MM.1S (cell line): ENCODE measurements at regions not wholly inside any gene's neighbourhood (a gene's known extent, or its start where the extent isn't known, plus 50 kb on each side); places are given as distances from the start of the nearest gene placed in this dataset.
"Not testable (repeated sequence)": the region's sequence is repeated elsewhere in the genome, so short reads cannot be mapped to it uniquely, and the experiment has no call there.

Experiments
- DNase-seq: peaks from one replicate; pipeline ENCODE4 v3.0.0-alpha.2; 2015
- H2AFZ ChIP-seq: fragments of 300-600 bp; sonication (generic); 2 replicates; pipeline ENCODE4 v1.6.0; 2016; ENCODE audit warnings: antibody characterized with exemption, low read length
- H3F3A ChIP-seq: fragments of 300-600 bp; sonication (generic); 2 replicates; pipeline ENCODE4 v1.6.1; 2016; ENCODE audit warnings: mild to moderate bottlenecking, antibody characterized with exemption, low read length, moderate library complexity, mixed read lengths; ENCODE audit not compliant: insufficient read depth
- H3K27ac ChIP-seq: fragments of 300-600 bp; sonication (generic); 2 replicates; pipeline ENCODE4 v1.5.1; 2016; ENCODE audit warnings: mild to moderate bottlenecking, low read length
- H3K27me3 ChIP-seq: fragments of 300-600 bp; sonication (generic); replicated peaks from 2 replicates; pipeline ENCODE4 v1.6.0; 2016; ENCODE audit warnings: low read length; ENCODE audit not compliant: insufficient read depth
- H3K36me3 ChIP-seq: fragments of 300-600 bp; sonication (generic); replicated peaks from 2 replicates; pipeline ENCODE4 v1.6.1; 2016; ENCODE audit warnings: mild to moderate bottlenecking, low read length, mixed read lengths; ENCODE audit not compliant: insufficient read depth
- H3K4me1 ChIP-seq: fragments of 300-600 bp; sonication (generic); 2 replicates; pipeline ENCODE4 v1.6.1; 2016; ENCODE audit warnings: low read length, mixed read lengths
- H3K4me2 ChIP-seq: fragments of 300-600 bp; sonication (generic); 2 replicates; pipeline ENCODE4 v1.6.0; 2016; ENCODE audit warnings: low read depth, low read length
- H3K4me3 ChIP-seq: fragments of 300-600 bp; sonication (generic); 2 replicates; pipeline ENCODE4 v1.5.1; 2016; ENCODE audit warnings: low read length, mixed read lengths
- H3K79me2 ChIP-seq: fragments of 300-600 bp; sonication (generic); 2 replicates; pipeline ENCODE4 v1.6.1; 2016; ENCODE audit warnings: mixed run types, low read length, mixed read lengths
- H3K9ac ChIP-seq: fragments of 300-600 bp; sonication (generic); 2 replicates; pipeline ENCODE4 v1.6.1; 2016; ENCODE audit warnings: low read length, mixed read lengths
- H3K9me2 ChIP-seq: fragments of 300-600 bp; sonication (generic); replicated peaks from 2 replicates; pipeline ENCODE4 v1.6.1; 2016; ENCODE audit warnings: mild to moderate bottlenecking, low read length, mixed read lengths; ENCODE audit not compliant: insufficient read depth
- H3K9me3 ChIP-seq: fragments of 300-600 bp; sonication (generic); replicated peaks from 2 replicates; pipeline ENCODE4 v1.6.1; 2016; ENCODE audit warnings: mild to moderate bottlenecking, low read length, mixed read lengths; ENCODE audit not compliant: insufficient read depth
- H4K20me1 ChIP-seq: fragments of 300-600 bp; sonication (generic); 2 replicates; pipeline ENCODE4 v1.6.1; 2016; ENCODE audit warnings: mild to moderate bottlenecking, low read length, moderate library complexity, mixed read lengths; ENCODE audit not compliant: insufficient read depth
- CTCF ChIP-seq: fragments of 300-600 bp; sonication (generic); IDR thresholded peaks from 2 replicates; pipeline ENCODE4 v1.5.1; 2016; ENCODE audit warnings: antibody characterized with exemption, low read length, mixed read lengths
- EZH2 ChIP-seq: fragments of 300-600 bp; sonication (generic); optimal IDR thresholded peaks from 2 replicates; pipeline ENCODE3; 2017; ENCODE audit warnings: low read depth, mild to moderate bottlenecking, antibody characterized with exemption, low read length, mixed read lengths
- EZH2phosphoT487 ChIP-seq: fragments of 300-600 bp; sonication (generic); IDR thresholded peaks from 2 replicates; pipeline ENCODE4 v1.6.1; 2018; ENCODE audit warnings: antibody characterized with exemption, low read length

GRCh38 chr2:155902635-155903034 lies 429.9 kb downstream of the NR4A2 start:
- no peaks in the 10 kb centered on the region for H3K9me2 ChIP-seq
- no peak overlapping the region for H3K9ac ChIP-seq
- H3K27ac ChIP-seq: no peak overlapping the region

GRCh38 chr2:155895016-155895415 lies 437.5 kb downstream of the NR4A2 start:
- H3K4me3 ChIP-seq: no peak overlapping the region

More at GRCh38 chr2:155902635-155903034, 429.9 kb downstream of the NR4A2 start:
- H3K79me2 ChIP-seq: no peaks in the 10 kb centered on the region
- H3K4me1 ChIP-seq: no peaks in the 10 kb centered on the region
- H3K9me3 ChIP-seq: no peaks in the 10 kb centered on the region
- DNase-seq: no peak
- H4K20me1 ChIP-seq: no peaks in the 10 kb centered on the region
- no peak overlapping the region for H3K4me3 ChIP-seq
- H3K36me3 ChIP-seq: no peaks in the 10 kb centered on the region
- H3F3A ChIP-seq: no peaks in the 10 kb centered on the region
- no peak overlapping the region for H2AFZ ChIP-seq
- no peak for TF ChIP-seq EZH2phosphoT487
- TF ChIP-seq EZH2: no peak
- TF ChIP-seq CTCF: no peak
- H3K4me2 ChIP-seq: no peak overlapping the region
- H3K27me3 ChIP-seq: no peaks in the 10 kb centered on the region

GRCh38 chr2:155880382-155880781 lies 452.1 kb downstream of the NR4A2 start:
- DNase-seq, H2AFZ ChIP-seq, H3F3A ChIP-seq, H3K79me2 ChIP-seq, H4K20me1 ChIP-seq, H3K27me3 ChIP-seq, H3K9me2 ChIP-seq, H3K9me3 ChIP-seq, H3K36me3 ChIP-seq, H3K9ac ChIP-seq, H3K27ac ChIP-seq, H3K4me1 ChIP-seq, H3K4me3 ChIP-seq, H3K4me2 ChIP-seq: not testable (repeated sequence)

More at GRCh38 chr2:155895016-155895415, 437.5 kb downstream of the NR4A2 start:
- Histone ChIP-seq H3K4me1 (no peaks in the 10 kb centered on the region), H3K36me3 (no peaks in the 10 kb centered on the region), H2AFZ (no peak overlapping the region), H3K9ac (no peak overlapping the region), H3K27me3 (no peaks in the 10 kb centered on the region), H3F3A (no peaks in the 10 kb centered on the region), H3K79me2 (no peaks in the 10 kb centered on the region), H3K9me2 (no peaks in the 10 kb centered on the region), H3K9me3 (no peaks in the 10 kb centered on the region), H3K27ac (no peak overlapping the region), H3K4me2 (no peak overlapping the region), H4K20me1 (no peaks in the 10 kb centered on the region)
- DNase-seq: no peak
- TF ChIP-seq CTCF: no peak
- TF ChIP-seq EZH2: no peak
- no peak for TF ChIP-seq EZH2phosphoT487

GRCh38 chr2:155879900-155880299 lies 452.6 kb downstream of the NR4A2 start:
- H3K4me3 ChIP-seq, H3K27ac ChIP-seq, H3F3A ChIP-seq, H3K79me2 ChIP-seq, H3K9me2 ChIP-seq, H3K4me2 ChIP-seq, H3K27me3 ChIP-seq, DNase-seq, H3K36me3 ChIP-seq, H3K4me1 ChIP-seq, H4K20me1 ChIP-seq, H3K9ac ChIP-seq, H3K9me3 ChIP-seq, H2AFZ ChIP-seq: not testable (repeated sequence)
